ENCODE measurements at regions not wholly inside any gene's neighbourhood (a gene's known extent, or its start where the extent isn't known, plus 50 kb on each side); places are given as distances from the start of the nearest gene placed in this dataset.
"Not testable (repeated sequence)": the region's sequence is repeated elsewhere in the genome, so short reads cannot be mapped to it uniquely, and the experiment has no call there.

GRCh38 chr5:51632793-51633192 is 249.5 kb downstream of the ISL1 start:
- TF ChIP-seq EZH2phosphoT487 (IDR thresholded peaks at IDR 0.05; ENCODE audit: borderline replicate concordance) = no peak
- TF ChIP-seq CTCF (conservative IDR thresholded peaks at IDR 0.05; ENCODE audit: low read length) = no peak
- Histone ChIP-seq H3K9me2 (replicated peaks; ENCODE audit: low read depth, low read length) (no peaks in the 10 kb centered on the region), H3F3A (ENCODE audit: low read depth) (no peaks in the 10 kb centered on the region), H2AFZ (ENCODE audit: low read length) (no peak overlapping the region), H3K9ac (ENCODE audit: low read depth, low read length, poor library complexity, severe bottlenecking) (no peak overlapping the region), H3K4me2 (ENCODE audit: low read depth, low read length, poor library complexity, severe bottlenecking) (no peak overlapping the region), H3K36me3 (ENCODE audit: insufficient read depth, low read length) (no peaks in the 10 kb centered on the region), H3K79me2 (ENCODE audit: insufficient read depth, low read length) (no peaks in the 10 kb centered on the region), H3K4me1 (ENCODE audit: insufficient read depth, low read length, poor library complexity, severe bottlenecking) (no peaks in the 10 kb centered on the region), H3K9me3 (ENCODE audit: insufficient read depth, low read depth, low read length) (no peaks in the 10 kb centered on the region), H3K4me3 (ENCODE audit: low read length, poor library complexity, severe bottlenecking) (no peak overlapping the region), H4K20me1 (ENCODE audit: insufficient read depth, low read length, poor library complexity, severe bottlenecking) (no peaks in the 10 kb centered on the region), H3K27me3 (ENCODE audit: insufficient read depth, low read length, poor library complexity, severe bottlenecking) (no peaks in the 10 kb centered on the region)

- H3F3A ChIP-seq (ENCODE audit: low read depth); H3K4me2 ChIP-seq (ENCODE audit: low read depth, low read length, poor library complexity, severe bottlenecking): not testable (repeated sequence)
These were observed 253.7 kb downstream of the ISL1 start for GRCh38 chr5:51636973-51637372.

GRCh38 chr5:51644976-51645375 is 261.7 kb downstream of the ISL1 start:
- TF ChIP-seq CTCF (conservative IDR thresholded peaks at IDR 0.05; ENCODE audit: low read length) (no peak), EZH2phosphoT487 (IDR thresholded peaks at IDR 0.05; ENCODE audit: borderline replicate concordance) (no peak)

More at GRCh38 chr5:51636973-51637372, 253.7 kb downstream of the ISL1 start:
- H3K4me1 ChIP-seq (ENCODE audit: insufficient read depth, low read length, poor library complexity, severe bottlenecking); H3K79me2 ChIP-seq (ENCODE audit: insufficient read depth, low read length); H3K4me3 ChIP-seq (ENCODE audit: low read length, poor library complexity, severe bottlenecking); H3K9me2 ChIP-seq (replicated peaks; ENCODE audit: low read depth, low read length); H2AFZ ChIP-seq (ENCODE audit: low read length); H3K27me3 ChIP-seq (ENCODE audit: insufficient read depth, low read length, poor library complexity, severe bottlenecking); H4K20me1 ChIP-seq (ENCODE audit: insufficient read depth, low read length, poor library complexity, severe bottlenecking); H3K36me3 ChIP-seq (ENCODE audit: insufficient read depth, low read length); H3K9me3 ChIP-seq (ENCODE audit: insufficient read depth, low read depth, low read length); H3K9ac ChIP-seq (ENCODE audit: low read depth, low read length, poor library complexity, severe bottlenecking): not testable (repeated sequence)

GRCh38 chr5:51646482-51646881 is 263.2 kb downstream of the ISL1 start:
- H3K4me2 ChIP-seq (ENCODE audit: low read depth, low read length, poor library complexity, severe bottlenecking) = no peak overlapping the region
- H3K9ac ChIP-seq (ENCODE audit: low read depth, low read length, poor library complexity, severe bottlenecking) = no peak overlapping the region
- H4K20me1 ChIP-seq (ENCODE audit: insufficient read depth, low read length, poor library complexity, severe bottlenecking) = no peaks in the 10 kb centered on the region
- H3K4me1 ChIP-seq (ENCODE audit: insufficient read depth, low read length, poor library complexity, severe bottlenecking) = no peaks in the 10 kb centered on the region
- H3K36me3 ChIP-seq (ENCODE audit: insufficient read depth, low read length) = no peaks in the 10 kb centered on the region
- no peaks in the 10 kb centered on the region for H3K9me3 ChIP-seq (ENCODE audit: insufficient read depth, low read depth, low read length)
- no peak overlapping the region for H3K4me3 ChIP-seq (ENCODE audit: low read length, poor library complexity, severe bottlenecking)
- H3K9me2 ChIP-seq (replicated peaks; ENCODE audit: low read depth, low read length) = no peaks in the 10 kb centered on the region
- TF ChIP-seq EZH2phosphoT487 (IDR thresholded peaks at IDR 0.05; ENCODE audit: borderline replicate concordance) = no peak
- TF ChIP-seq CTCF (conservative IDR thresholded peaks at IDR 0.05; ENCODE audit: low read length) = no peak
- no peak overlapping the region for H2AFZ ChIP-seq (ENCODE audit: low read length)
- no peaks in the 10 kb centered on the region for H3K27me3 ChIP-seq (ENCODE audit: insufficient read depth, low read length, poor library complexity, severe bottlenecking)
- no peaks in the 10 kb centered on the region for H3F3A ChIP-seq (ENCODE audit: low read depth)
- H3K79me2 ChIP-seq (ENCODE audit: insufficient read depth, low read length) = no peaks in the 10 kb centered on the region

More at GRCh38 chr5:51644976-51645375, 261.7 kb downstream of the ISL1 start:
- Histone ChIP-seq H3K4me2 (ENCODE audit: low read depth, low read length, poor library complexity, severe bottlenecking) (no peak overlapping the region), H2AFZ (ENCODE audit: low read length) (no peak overlapping the region), H3K79me2 (ENCODE audit: insufficient read depth, low read length) (no peaks in the 10 kb centered on the region), H4K20me1 (ENCODE audit: insufficient read depth, low read length, poor library complexity, severe bottlenecking) (no peaks in the 10 kb centered on the region), H3F3A (ENCODE audit: low read depth) (no peaks in the 10 kb centered on the region), H3K36me3 (ENCODE audit: insufficient read depth, low read length) (no peaks in the 10 kb centered on the region), H3K4me3 (ENCODE audit: low read length, poor library complexity, severe bottlenecking) (no peak overlapping the region), H3K27me3 (ENCODE audit: insufficient read depth, low read length, poor library complexity, severe bottlenecking) (no peaks in the 10 kb centered on the region), H3K4me1 (ENCODE audit: insufficient read depth, low read length, poor library complexity, severe bottlenecking) (no peaks in the 10 kb centered on the region), H3K9me3 (ENCODE audit: insufficient read depth, low read depth, low read length) (no peaks in the 10 kb centered on the region), H3K9ac (ENCODE audit: low read depth, low read length, poor library complexity, severe bottlenecking) (no peak overlapping the region), H3K9me2 (replicated peaks; ENCODE audit: low read depth, low read length) (no peaks in the 10 kb centered on the region)

All from Loucy (cell line).